HEK293 (cell line): ENCODE measurements at regions not wholly inside any gene's neighbourhood (a gene's known extent, or its start where the extent isn't known, plus 50 kb on each side); places are given as distances from the start of the nearest gene placed in this dataset.

ENCODE experiments used
- CTCF ChIA-PET: fragments of 350-600 bp; formaldehyde crosslinking; extraction: SDS; loops from one replicate; lab custom pipeline; 2021; ENCODE audit warnings: antibody characterized with exemption; lab: Yijun Ruan, JAX
- POLR2A ChIA-PET: fragments of 300-600 bp; formaldehyde crosslinking; extraction: SDS; loops from one replicate; lab custom pipeline; 2020; ENCODE audit warnings: antibody characterized with exemption, inconsistent platforms; lab: Yijun Ruan, JAX
- H3K27ac ChIP-seq: fragments of 200-500 bp; sonication (Bioruptor generic); 2 replicates; pipeline ENCODE4 v1.5.1; 2014; ENCODE audit warnings: low read depth, low read length, control low read depth, inconsistent platforms; ENCODE audit errors: extremely low read depth
- H3K36me3 ChIP-seq, 2 experiments: fragments of 200-500 bp in 1 of 2; sonication (Bioruptor generic) in 1 of 2; 1 replicate in 1 of 2; 2 replicates in 1 of 2; pipeline ENCODE4 v1.5.1; 2014 to 2017; ENCODE audit warnings: inconsistent platforms in 2 of 2, low read length in 2 of 2; ENCODE audit not compliant: control insufficient read depth in 2 of 2, insufficient read depth in 1 of 2
- H3K4me1 ChIP-seq: fragments of 200-500 bp; sonication (Bioruptor generic); 2 replicates; pipeline ENCODE4 v1.5.1; 2014; ENCODE audit warnings: mild to moderate bottlenecking, low read length, inconsistent platforms; ENCODE audit not compliant: control insufficient read depth, insufficient read depth
- H3K4me3 ChIP-seq: 2 replicates; pipeline ENCODE4 v1.5.1; 2011; ENCODE audit warnings: low read depth, mild to moderate bottlenecking, control low read depth, low read length, moderate library complexity
- H3K9me3 ChIP-seq: fragments of 200-500 bp; sonication (Bioruptor generic); 2 replicates; pipeline ENCODE4 v1.5.1; 2014; ENCODE audit warnings: low read depth, low read length, inconsistent platforms; ENCODE audit not compliant: control insufficient read depth, insufficient read depth
- GFI1B ChIP-seq: fragments of 450-650 bp; formaldehyde crosslinking; IDR thresholded peaks from 2 replicates; pipeline ENCODE4 v1.5.1; 2016; ENCODE audit warnings: missing biosample characterization, missing genetic modification characterization
- PRDM2 ChIP-seq: fragments of 450-650 bp; formaldehyde crosslinking; IDR thresholded peaks from 2 replicates; pipeline ENCODE4 v1.5.1; 2016; ENCODE audit warnings: missing biosample characterization, missing genetic modification characterization, borderline replicate concordance
- REST ChIP-seq: fragments of 450-650 bp; formaldehyde crosslinking; IDR thresholded peaks from 2 replicates; pipeline ENCODE4 v1.5.1; 2016; ENCODE audit warnings: missing biosample characterization, missing genetic modification characterization
- SP3 ChIP-seq: fragments of 450-650 bp; formaldehyde crosslinking; IDR thresholded peaks from 2 replicates; pipeline ENCODE4 v1.5.1; 2016; ENCODE audit warnings: missing biosample characterization, missing genetic modification characterization
- TCF7L2 ChIP-seq: IDR thresholded peaks from 2 replicates; pipeline ENCODE4 v1.6.1; 2011; ENCODE audit warnings: low read depth, mild to moderate bottlenecking, inconsistent platforms, low read length, moderate library complexity, borderline replicate concordance
- ZBTB44 ChIP-seq: fragments of 450-650 bp; IDR thresholded peaks from 2 replicates; pipeline ENCODE4 v1.5.1; 2018; ENCODE audit warnings: missing biosample characterization, mild to moderate bottlenecking, missing genetic modification characterization
- ZIC2 ChIP-seq: fragments of 450-650 bp; formaldehyde crosslinking; IDR thresholded peaks from 2 replicates; pipeline ENCODE4 v1.5.1; 2016; ENCODE audit warnings: missing biosample characterization, missing genetic modification characterization
- ZNF114 ChIP-seq: fragments of 450-650 bp; formaldehyde crosslinking; IDR thresholded peaks from 2 replicates; pipeline ENCODE4 v1.5.0; 2017; ENCODE audit warnings: missing biosample characterization, missing genetic modification characterization
- ZNF132 ChIP-seq: fragments of 450-650 bp; formaldehyde crosslinking; IDR thresholded peaks from 2 replicates; pipeline ENCODE4 v1.5.1; 2017; ENCODE audit warnings: missing biosample characterization, missing genetic modification characterization, borderline replicate concordance
- ZNF133 ChIP-seq: fragments of 450-650 bp; formaldehyde crosslinking; IDR thresholded peaks from 2 replicates; pipeline ENCODE4 v1.5.1; 2016; ENCODE audit warnings: missing biosample characterization, missing genetic modification characterization
- ZNF366 ChIP-seq: fragments of 450-650 bp; formaldehyde crosslinking; conservative IDR thresholded peaks from 2 replicates; pipeline ENCODE4 v1.5.1; 2016; ENCODE audit warnings: missing biosample characterization, missing genetic modification characterization
- ZNF501 ChIP-seq: fragments of 450-650 bp; formaldehyde crosslinking; IDR thresholded peaks from 2 replicates; pipeline ENCODE4 v1.5.1; 2016; ENCODE audit warnings: missing biosample characterization, missing genetic modification characterization
- ZNF549 ChIP-seq: fragments of 450-650 bp; IDR thresholded peaks from 2 replicates; pipeline ENCODE4 v1.5.1; 2018; ENCODE audit warnings: missing biosample characterization, missing genetic modification characterization, mild to moderate bottlenecking, inconsistent platforms, moderate library complexity
- ZNF660 ChIP-seq: fragments of 450-650 bp; IDR thresholded peaks from 2 replicates; pipeline ENCODE4 v1.5.1; 2018; ENCODE audit warnings: missing biosample characterization, mild to moderate bottlenecking, missing genetic modification characterization
- ZNF704 ChIP-seq: fragments of 450-650 bp; formaldehyde crosslinking; IDR thresholded peaks from 2 replicates; pipeline ENCODE4 v1.5.1; 2016; ENCODE audit warnings: missing biosample characterization, missing genetic modification characterization

GRCh38 chr1:63261736-63262458 lies 60.5 kb upstream of the FOXD3 start (continued):
- TF ChIP-seq PRDM2 (tag by site-specific recombination) (no peak), ZIC2 (tag by site-specific recombination) (no peak), ZNF660 (tag by site-specific recombination) (peak; percentile 68; the same call in 1 of the 2 replicates)

GRCh38 chr1:63262459-63262770 lies 60.0 kb upstream of the FOXD3 start:
- H3K9me3 ChIP-seq: no peaks in the 10 kb centered on the region
- CTCF ChIA-PET: no interaction called here
- TF ChIP-seq TCF7L2: no peak
- no peak for TF ChIP-seq ZNF549
- no peak for TF ChIP-seq ZNF501 (tag by site-specific recombination)
- TF ChIP-seq ZNF366 (tag by site-specific recombination): no peak
- TF ChIP-seq ZBTB44: no peak
- no peak for TF ChIP-seq REST (tag by site-specific recombination)
- no peak for TF ChIP-seq ZNF132
- TF ChIP-seq ZNF133: no peak
- TF ChIP-seq ZNF704 (tag by site-specific recombination): no peak
- no peak for TF ChIP-seq SP3 (tag by site-specific recombination)
- TF ChIP-seq ZNF114 (tag by site-specific recombination): no peak
- TF ChIP-seq GFI1B (tag by site-specific recombination): no peak
- TF ChIP-seq, all 188 proteins: peak for 0
- H3K4me1 ChIP-seq: no peaks in the 10 kb centered on the region
- POLR2A ChIA-PET: no interaction called here
- H3K4me3 ChIP-seq: no peak overlapping the region
- no peak overlapping the region for H3K27ac ChIP-seq
- no peaks in the 10 kb centered on the region for H3K36me3 ChIP-seq
